Testis (tissue), 2 donors: ENCODE measurements at regions not wholly inside any gene's neighbourhood (a gene's known extent, or its start where the extent isn't known, plus 50 kb on each side); places are given as distances from the start of the nearest gene placed in this dataset.

Source experiments
- DNase-seq: peaks from one replicate; pipeline ENCODE4 v3.0.0-alpha.2; 2019
- H3K27ac ChIP-seq, 2 donors: fragments of 200-600 bp; sonication (generic); one replicate each; pipeline ENCODE4 v1.5.1; 2019
- H3K27me3 ChIP-seq: fragments of 200-600 bp; sonication (generic); one replicate; pipeline ENCODE4 v1.5.1; 2019
- H3K36me3 ChIP-seq: fragments of 200-600 bp; sonication (generic); one replicate; pipeline ENCODE4 v1.5.1; 2017; ENCODE audit warnings: low read depth; ENCODE audit errors: missing control alignments
- H3K4me1 ChIP-seq: fragments of 200-600 bp; sonication (generic); one replicate; pipeline ENCODE4 v1.5.1; 2019
- H3K4me3 ChIP-seq, 2 donors: fragments of 200-600 bp; sonication (generic); one replicate each; pipeline ENCODE4 v1.5.1; 2017 to 2019
- H3K9me3 ChIP-seq: fragments of 200-600 bp; sonication (generic); one replicate; pipeline ENCODE4 v1.5.1; 2017
- POLR2A ChIP-seq: fragments of 450-650 bp; IDR thresholded peaks from one replicate; pipeline ENCODE4 v1.6.1; 2017; ENCODE audit warnings: antibody characterized with exemption, mild to moderate bottlenecking, moderate library complexity
- WGBS, 2 donors: methylation state at CpG; one replicate each; pipeline ENCODE4 v1.1.5; 2018; 5-methylcytosine and 5-hydroxymethylcytosine counted together
- intact Hi-C: fragments of 100-400 bp; cut with DNase I; formaldehyde crosslinking; loops from one replicate; pipeline ENCODE4 v1.15.1; 2023; ENCODE audit warnings: low total_unique reads
- TF ChIP-seq, protein P1 (sequence below), 3 experiments: fragments of 450-650 bp in 2 of 3; fragments of 200-600 bp in 1 of 3; sonication (generic) in 1 of 3; IDR thresholded peaks; one replicate each; pipeline ENCODE4 v1.5.1; 2016 to 2019; ENCODE audit warnings: antibody characterized with exemption in 3 of 3, mild to moderate bottlenecking in 2 of 3, moderate library complexity in 1 of 3

DNA sequence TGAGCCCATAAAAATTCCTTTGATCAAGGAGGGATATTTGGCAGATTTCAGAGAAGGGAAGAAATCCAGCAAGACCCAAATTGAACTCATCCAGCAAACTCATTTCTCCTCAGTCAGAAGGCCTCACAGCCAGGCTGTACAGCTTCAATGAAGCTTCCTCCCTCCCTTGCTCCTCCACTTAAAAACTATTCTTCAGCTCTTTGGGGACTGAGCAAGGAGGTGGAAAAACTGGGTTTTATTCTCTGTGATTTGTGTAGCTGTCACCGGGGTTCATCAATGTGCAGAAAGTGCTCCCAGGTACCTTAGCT, 158.7 kb upstream of the ZNF184 start:
- H3K4me3 ChIP-seq: no peak overlapping the region
- intact Hi-C loops: no loop called here
- no peaks in the 10 kb centered on the region for H3K36me3 ChIP-seq
- H3K4me1 ChIP-seq: no peaks in the 10 kb centered on the region
- DNase-seq: no peak
- H3K9me3 ChIP-seq: no peaks in the 10 kb centered on the region
- 91 to 94% methylated on average over 1 of the region's 1 CpG for WGBS, 2 donors
- no peaks in the 10 kb centered on the region for H3K27me3 ChIP-seq
- TF ChIP-seq POLR2A: no peak
- TF ChIP-seq, protein P1, sequence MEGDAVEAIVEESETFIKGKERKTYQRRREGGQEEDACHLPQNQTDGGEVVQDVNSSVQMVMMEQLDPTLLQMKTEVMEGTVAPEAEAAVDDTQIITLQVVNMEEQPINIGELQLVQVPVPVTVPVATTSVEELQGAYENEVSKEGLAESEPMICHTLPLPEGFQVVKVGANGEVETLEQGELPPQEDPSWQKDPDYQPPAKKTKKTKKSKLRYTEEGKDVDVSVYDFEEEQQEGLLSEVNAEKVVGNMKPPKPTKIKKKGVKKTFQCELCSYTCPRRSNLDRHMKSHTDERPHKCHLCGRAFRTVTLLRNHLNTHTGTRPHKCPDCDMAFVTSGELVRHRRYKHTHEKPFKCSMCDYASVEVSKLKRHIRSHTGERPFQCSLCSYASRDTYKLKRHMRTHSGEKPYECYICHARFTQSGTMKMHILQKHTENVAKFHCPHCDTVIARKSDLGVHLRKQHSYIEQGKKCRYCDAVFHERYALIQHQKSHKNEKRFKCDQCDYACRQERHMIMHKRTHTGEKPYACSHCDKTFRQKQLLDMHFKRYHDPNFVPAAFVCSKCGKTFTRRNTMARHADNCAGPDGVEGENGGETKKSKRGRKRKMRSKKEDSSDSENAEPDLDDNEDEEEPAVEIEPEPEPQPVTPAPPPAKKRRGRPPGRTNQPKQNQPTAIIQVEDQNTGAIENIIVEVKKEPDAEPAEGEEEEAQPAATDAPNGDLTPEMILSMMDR (IDR thresholded peaks at IDR 0.05): no peak
- peak overlapping the region in 1 of 2 donors; percentile 47 for H3K27ac ChIP-seq

DNA sequence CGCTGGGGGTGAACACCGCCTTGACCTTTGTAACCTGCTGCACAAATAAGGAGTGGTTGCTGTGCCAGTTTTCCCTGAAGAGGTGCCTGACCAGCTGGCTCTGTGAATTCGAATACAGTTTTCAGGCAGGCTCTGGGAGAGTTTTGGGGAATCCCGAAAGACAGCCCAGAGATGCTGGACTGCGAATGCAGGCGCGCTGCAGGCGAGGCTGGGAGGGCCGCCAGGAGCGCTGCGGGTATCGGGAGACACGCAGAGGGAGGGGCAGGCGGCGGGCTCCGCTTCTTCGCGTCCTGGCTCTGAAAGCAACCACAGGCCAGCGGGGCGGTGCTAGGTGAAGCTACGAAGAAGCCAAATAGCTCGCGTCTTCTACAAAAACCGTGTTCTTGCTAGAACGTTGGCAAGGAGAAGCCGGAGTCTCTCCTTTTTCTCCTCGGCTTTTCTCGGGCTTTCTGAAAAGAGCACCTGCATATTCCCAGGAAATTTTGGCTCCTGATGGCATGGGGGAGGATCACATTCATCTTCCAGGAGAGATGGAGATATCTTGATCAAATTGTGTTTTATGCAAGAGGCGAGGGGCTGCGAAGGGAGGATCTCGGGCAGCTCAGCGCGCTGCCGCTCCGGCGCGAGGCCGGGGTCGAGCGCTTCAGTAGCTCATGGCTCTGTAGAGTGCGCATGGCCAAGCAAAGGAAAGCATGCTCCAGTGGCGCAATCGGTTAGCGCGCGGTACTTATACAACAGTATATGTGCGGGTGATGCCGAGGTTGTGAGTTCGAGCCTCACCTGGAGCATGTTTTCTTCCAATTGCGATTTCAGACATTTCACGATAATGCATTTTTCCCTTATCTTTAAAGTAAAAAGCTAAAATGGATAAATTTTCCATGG, 158.1 kb upstream of the ZNF184 start:
- Histone ChIP-seq H3K9me3 (no peaks in the 10 kb centered on the region), H3K4me1 (no peaks in the 10 kb centered on the region), H3K27me3 (no peaks in the 10 kb centered on the region), H3K36me3 (no peaks in the 10 kb centered on the region), H3K27ac (peak overlapping the region; percentile 30 to 47), H3K4me3 (peak overlapping the region; percentile 26 to 56)
- TF ChIP-seq, protein P1 (IDR thresholded peaks at IDR 0.05): no peak
- no peak for TF ChIP-seq POLR2A
- intact Hi-C loops: no loop called here
- DNase-seq: peak; percentile 84
- 2 to 3% methylated on average over 45 to 51 of the region's 51 CpGs for WGBS, 2 donors

DNA sequence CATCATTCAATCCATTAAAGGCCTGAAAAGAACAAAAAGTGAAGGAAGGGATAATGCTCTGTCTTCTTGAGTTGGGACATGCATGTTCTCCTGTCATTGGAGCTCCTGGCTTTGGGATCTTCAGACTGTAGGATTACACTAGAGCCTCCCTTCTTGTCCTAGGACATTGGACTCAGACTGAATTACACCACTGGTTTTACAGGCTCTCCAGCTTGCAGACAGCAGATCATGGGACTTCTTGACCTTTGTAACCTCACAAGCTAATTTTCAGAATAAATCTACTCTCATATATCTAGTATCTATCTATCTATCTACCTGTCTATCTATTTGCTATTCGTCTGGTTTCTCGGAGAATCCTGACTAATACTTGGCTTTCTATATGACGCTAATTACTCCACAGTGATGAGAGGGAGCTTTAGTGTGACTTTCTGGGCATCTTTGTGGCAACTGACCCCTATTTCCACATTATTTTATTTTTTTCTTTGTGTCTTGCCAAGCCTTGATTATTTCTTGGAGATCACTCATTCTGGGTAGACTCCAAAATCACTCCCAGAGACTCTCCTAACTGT, 151.9 kb upstream of the ZNF184 start:
- 87 to 88% methylated on average over 3 of the region's 3 CpGs for WGBS, 2 donors
- Histone ChIP-seq H3K4me1 (no peaks in the 10 kb centered on the region), H3K4me3 (no peak overlapping the region), H3K36me3 (no peaks in the 10 kb centered on the region), H3K9me3 (no peaks in the 10 kb centered on the region), H3K27ac (no peak overlapping the region), H3K27me3 (no peaks in the 10 kb centered on the region)
- intact Hi-C loops: no loop called here
- DNase-seq: no peak
- TF ChIP-seq, protein P1 (IDR thresholded peaks at IDR 0.05): no peak
- TF ChIP-seq POLR2A: no peak

DNA sequence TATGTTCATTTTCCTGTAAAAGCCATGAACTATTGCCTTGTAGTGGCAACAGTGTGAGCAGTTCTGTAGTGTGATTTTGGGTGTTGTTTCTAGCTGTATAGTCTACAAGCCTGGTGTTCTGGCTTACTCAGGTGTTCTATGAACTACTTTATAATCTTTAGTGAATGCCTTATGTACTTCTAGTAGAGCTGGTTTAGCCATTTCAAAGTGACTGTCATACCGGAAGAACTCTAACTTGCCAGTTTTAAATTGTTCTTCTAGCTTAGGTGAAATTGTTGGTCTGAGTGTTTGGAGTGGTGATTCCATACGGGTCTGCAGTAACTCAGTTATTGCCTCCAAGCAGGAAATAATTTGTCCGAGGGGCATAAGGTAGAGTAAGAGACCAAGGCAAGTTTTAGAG, 150.2 kb upstream of the ZNF184 start:
- Histone ChIP-seq H3K27me3 (no peaks in the 10 kb centered on the region), H3K9me3 (no peaks in the 10 kb centered on the region), H3K4me3 (no peak overlapping the region), H3K27ac (no peak overlapping the region), H3K4me1 (no peaks in the 10 kb centered on the region), H3K36me3 (no peaks in the 10 kb centered on the region)
- 86 to 92% methylated on average over 3 of the region's 3 CpGs for WGBS, 2 donors
- no peak for DNase-seq
- no peak for TF ChIP-seq POLR2A
- TF ChIP-seq, protein P1 (IDR thresholded peaks at IDR 0.05): no peak
- intact Hi-C loops: no loop called here
